ENCODE measurements at regions not wholly inside any gene's neighbourhood (a gene's known extent, or its start where the extent isn't known, plus 50 kb on each side); places are given as distances from the start of the nearest gene placed in this dataset.

- Histone ChIP-seq H4K5ac (ENCODE audit: insufficient read length, low read depth, low read length) (no peak overlapping the region), H3K4me3 (ENCODE audit: extremely low read depth in 1 of 4, insufficient read depth in 2 of 4, low read depth in 3 of 4, low read length in 4 of 4) (no peak overlapping the region), H2BK15ac (ENCODE audit: low read length) (no peak overlapping the region), H4K20me1 (replicated peaks in 1 of 2; ENCODE audit: control insufficient read depth in 1 of 2, insufficient read depth in 2 of 2, low read length in 2 of 2) (peaks cover 0 to 4% of the 10 kb centered on the region in 2 experiments), H3K36me3 (ENCODE audit: control insufficient read depth in 2 of 4, insufficient read depth in 4 of 4, low read length in 3 of 4) (no peaks in the 10 kb centered on the region), H3K27ac (ENCODE audit: low read depth, low read length) (no peak overlapping the region), H2BK20ac (ENCODE audit: low read length) (no peak overlapping the region), H2AFZ (ENCODE audit: low read length) (no peak overlapping the region), H3K79me1 (ENCODE audit: low read depth, low read length) (peaks cover 2% of the 10 kb centered on the region; the same call in 1 of the 2 replicates), H2AK5ac (ENCODE audit: low read depth, low read length) (0 out of 2 replicates have a peak overlapping the region, but pooled peaks have one; percentile 77), H3K23ac (ENCODE audit: insufficient read length) (no peak overlapping the region), H3K23me2 (ENCODE audit: low read depth, low read length) (peaks cover 5% of the 10 kb centered on the region; the same call in 1 of the 2 replicates), H3K4ac (replicated peaks; ENCODE audit: insufficient read length, low read depth, low read length) (no peak overlapping the region), H3K4me2 (ENCODE audit: insufficient read depth in 1 of 2, low read depth in 2 of 2, low read length in 2 of 2) (no peak overlapping the region), H3K27me3 (replicated peaks in 1 of 4; ENCODE audit: control insufficient read depth in 3 of 4, extremely low read depth in 1 of 4, insufficient read depth in 3 of 4, low read length in 3 of 4) (no peaks in the 10 kb centered on the region), H4K8ac (ENCODE audit: extremely low read depth, insufficient read depth, low read length) (no peak overlapping the region; the same call in 1 of the 2 replicates), H3K9me3 (ENCODE audit: insufficient read depth in 2 of 2, low read depth in 1 of 2, low read length in 1 of 2) (no peaks in the 10 kb centered on the region), H4K91ac (replicated peaks; ENCODE audit: insufficient read length, low read length) (no peak overlapping the region), H2BK12ac (ENCODE audit: low read depth, low read length) (no peak overlapping the region), H3K79me2 (ENCODE audit: control insufficient read depth in 1 of 2, insufficient read depth in 2 of 2, low read length in 2 of 2) (peaks cover 0 to 10% of the 10 kb centered on the region in 2 experiments; a peak in 1 of 4 replicates), H3K18ac (ENCODE audit: extremely low read depth, low read length) (no peak overlapping the region), H3K14ac (ENCODE audit: insufficient read length) (no peak overlapping the region), H2BK120ac (replicated peaks; ENCODE audit: low read depth, low read length) (no peak overlapping the region), H3K9ac (replicated peaks in 1 of 4; ENCODE audit: extremely low read depth in 1 of 4, low read depth in 3 of 4, low read length in 3 of 4) (no peak overlapping the region), H3K56ac (replicated peaks; ENCODE audit: insufficient read length, low read depth, low read length) (peak overlapping the region; percentile 56), H3K4me1 (replicated peaks in 1 of 4; ENCODE audit: control insufficient read depth in 3 of 4, insufficient read depth in 4 of 4, low read length in 3 of 4) (peaks cover 0 to 5% (median 2%) of the 10 kb centered on the region in 4 experiments; a peak in 2 of 7 replicates), H2BK5ac (ENCODE audit: low read depth, low read length) (no peak overlapping the region)
- TF ChIP-seq SP2 (IDR thresholded peaks at IDR 0.05; ENCODE audit: low read length), result no peak
- TF ChIP-seq NANOG (IDR thresholded peaks at IDR 0.05; ENCODE audit: insufficient read depth, low read depth, low read length, poor library complexity, severe bottlenecking), result no peak
- ChIA-PET CTCF (ENCODE audit: partially characterized antibody) (interaction anchor here (0.8 to 3.1 kb wide), 2 partner anchors 14 to 15 kb away, joined by 3 to 19 read pairs; no protein-coding TSS in a partner anchor), POLR2A (ENCODE audit: partially characterized antibody) (no interaction called here)
- 95% methylated on average over 1 of the region's 1 CpG; no CpG with 5 or more reads in 1 of the 2 experiments for whole genome bisulfite sequencing, 2 experiments (ENCODE audit: extremely low coverage in 1 of 2, insufficient coverage in 1 of 2, insufficient read length in 1 of 2, insufficient replicate concordance in 2 of 2, low coverage in 1 of 2, low lambda C conversion rate in 2 of 2, missing lambda C conversion rate in 1 of 2)
- FAIRE-seq (no peak), DNase-seq (ENCODE audit: low read depth in 1 of 2, low spot score in 2 of 2) (no peak)
Measured at GRCh38 chr1:201670517-201670916, 131.6 kb downstream of the NAV1 start.

All from H1 (cell line).